OCI-LY1 (cell line): ENCODE measurements at regions not wholly inside any gene's neighbourhood (a gene's known extent, or its start where the extent isn't known, plus 50 kb on each side); places are given as distances from the start of the nearest gene placed in this dataset.

Source experiments
- CTCF ChIP-seq: fragments of 200-600 bp; sonication (generic), shearing (Covaris generic); IDR thresholded peaks from 2 replicates; pipeline ENCODE4 v1.5.1; 2017; ENCODE audit warnings: mild to moderate bottlenecking, antibody characterized with exemption, low read length, moderate library complexity, mixed read lengths
- EZH2 ChIP-seq: fragments of 200-600 bp; sonication (generic), shearing (Covaris generic); IDR thresholded peaks from 2 replicates; pipeline ENCODE4 v1.8.0; 2017; ENCODE audit warnings: borderline replicate concordance, mixed run types, mild to moderate bottlenecking, antibody characterized with exemption, low read length, moderate library complexity, mixed read lengths

- TF ChIP-seq CTCF (no peak), EZH2 (no peak)
Measured at GRCh38 chr3:35422101-35422500, 217.2 kb upstream of the ARPP21 start.
